ENCODE measurements at regions not wholly inside any gene's neighbourhood (a gene's known extent, or its start where the extent isn't known, plus 50 kb on each side); places are given as distances from the start of the nearest gene placed in this dataset.

- FAIRE-seq (no peak), DNase-seq (no peak)
- peaks cover 0 to 2% of the 10 kb centered on the region in 2 donors for H3K9me3 ChIP-seq (ENCODE audit: control insufficient read depth in 2 of 2, insufficient read depth in 1 of 2, low read depth in 1 of 2, low read length in 1 of 2)
- no peaks in the 10 kb centered on the region for H3K27me3 ChIP-seq (ENCODE audit: control insufficient read depth in 3 of 3, insufficient read depth in 3 of 3, low read length in 3 of 3)
- no peaks in the 10 kb centered on the region for H3K36me3 ChIP-seq (ENCODE audit: control insufficient read depth in 3 of 3, insufficient read depth in 2 of 3, low read depth in 1 of 3, low read length in 3 of 3)
- no peaks in the 10 kb centered on the region for H3K4me1 ChIP-seq (ENCODE audit: control insufficient read depth in 3 of 3, insufficient read depth in 2 of 3, low read depth in 1 of 3, low read length in 2 of 3)
- H3K4me3 ChIP-seq (ENCODE audit: low read depth in 1 of 3, low read length in 3 of 3): no peak overlapping the region
- H3K27ac ChIP-seq (ENCODE audit: low read depth in 1 of 3, low read length in 2 of 3): no peak overlapping the region
Measured at GRCh38 chr5:34584165-34584564, 72.0 kb upstream of the RAI14 start.

GRCh38 chr5:34585601-34586104, 70.5 kb upstream of the RAI14 start:
- H3K27ac ChIP-seq (ENCODE audit: low read depth in 1 of 3, low read length in 2 of 3): peak overlapping the region in 1 of 3 donors; percentile 82
- DNase-seq (no peak), FAIRE-seq (no peak)
- no peaks in the 10 kb centered on the region for H3K36me3 ChIP-seq (ENCODE audit: control insufficient read depth in 3 of 3, insufficient read depth in 2 of 3, low read depth in 1 of 3, low read length in 3 of 3)
- no peaks in the 10 kb centered on the region for H3K27me3 ChIP-seq (ENCODE audit: control insufficient read depth in 3 of 3, insufficient read depth in 3 of 3, low read length in 3 of 3)
- WGBS, 3 donors: 69 to 82% (median 74%) methylated on average over 5 of the region's 5 CpGs
- no peak overlapping the region for H3K4me3 ChIP-seq (ENCODE audit: low read depth in 1 of 3, low read length in 3 of 3)
- H3K9me3 ChIP-seq (ENCODE audit: control insufficient read depth in 2 of 2, insufficient read depth in 1 of 2, low read depth in 1 of 2, low read length in 1 of 2): no peaks in the 10 kb centered on the region
- no peaks in the 10 kb centered on the region for H3K4me1 ChIP-seq (ENCODE audit: control insufficient read depth in 3 of 3, insufficient read depth in 2 of 3, low read depth in 1 of 3, low read length in 2 of 3)

GRCh38 chr5:34586117-34586885, 69.8 kb upstream of the RAI14 start:
- Histone ChIP-seq H3K4me1 (ENCODE audit: control insufficient read depth in 3 of 3, insufficient read depth in 2 of 3, low read depth in 1 of 3, low read length in 2 of 3) (no peaks in the 10 kb centered on the region), H3K9me3 (ENCODE audit: control insufficient read depth in 2 of 2, insufficient read depth in 1 of 2, low read depth in 1 of 2, low read length in 1 of 2) (no peaks in the 10 kb centered on the region), H3K27me3 (ENCODE audit: control insufficient read depth in 3 of 3, insufficient read depth in 3 of 3, low read length in 3 of 3) (no peaks in the 10 kb centered on the region), H3K4me3 (ENCODE audit: low read depth in 1 of 3, low read length in 3 of 3) (no peak overlapping the region), H3K27ac (ENCODE audit: low read depth in 1 of 3, low read length in 2 of 3) (peak overlapping the region in 1 of 3 donors; percentile 82), H3K36me3 (ENCODE audit: control insufficient read depth in 3 of 3, insufficient read depth in 2 of 3, low read depth in 1 of 3, low read length in 3 of 3) (no peaks in the 10 kb centered on the region)
- FAIRE-seq (no peak), DNase-seq (no peak)
- WGBS, 3 donors: 84 to 93% (median 88%) methylated on average over 15 of the region's 15 CpGs

GRCh38 chr5:34587355-34588241, 68.5 kb upstream of the RAI14 start:
- DNase-seq (no peak), FAIRE-seq (no peak)
- H3K27ac ChIP-seq (ENCODE audit: low read depth in 1 of 3, low read length in 2 of 3): no peak overlapping the region

GRCh38 chr5:34589832-34590231, 66.3 kb upstream of the RAI14 start:
- no peak overlapping the region for H3K4me3 ChIP-seq (ENCODE audit: low read depth in 1 of 3, low read length in 3 of 3)
- no peaks in the 10 kb centered on the region for H3K9me3 ChIP-seq (ENCODE audit: control insufficient read depth in 2 of 2, insufficient read depth in 1 of 2, low read depth in 1 of 2, low read length in 1 of 2)
- WGBS, 3 donors: 91 to 98% (median 97%) methylated on average over 2 of the region's 2 CpGs
- H3K27ac ChIP-seq (ENCODE audit: low read depth in 1 of 3, low read length in 2 of 3): no peak overlapping the region
- FAIRE-seq (no peak), DNase-seq (no peak)
- H3K36me3 ChIP-seq (ENCODE audit: control insufficient read depth in 3 of 3, insufficient read depth in 2 of 3, low read depth in 1 of 3, low read length in 3 of 3): no peaks in the 10 kb centered on the region
- no peaks in the 10 kb centered on the region for H3K4me1 ChIP-seq (ENCODE audit: control insufficient read depth in 3 of 3, insufficient read depth in 2 of 3, low read depth in 1 of 3, low read length in 2 of 3)
- H3K27me3 ChIP-seq (ENCODE audit: control insufficient read depth in 3 of 3, insufficient read depth in 3 of 3, low read length in 3 of 3): no peaks in the 10 kb centered on the region

More at GRCh38 chr5:34587355-34588241, 68.5 kb upstream of the RAI14 start:
- no peak overlapping the region for H3K4me3 ChIP-seq (ENCODE audit: low read depth in 1 of 3, low read length in 3 of 3)
- H3K36me3 ChIP-seq (ENCODE audit: control insufficient read depth in 3 of 3, insufficient read depth in 2 of 3, low read depth in 1 of 3, low read length in 3 of 3): no peaks in the 10 kb centered on the region
- no peaks in the 10 kb centered on the region for H3K9me3 ChIP-seq (ENCODE audit: control insufficient read depth in 2 of 2, insufficient read depth in 1 of 2, low read depth in 1 of 2, low read length in 1 of 2)
- no peaks in the 10 kb centered on the region for H3K4me1 ChIP-seq (ENCODE audit: control insufficient read depth in 3 of 3, insufficient read depth in 2 of 3, low read depth in 1 of 3, low read length in 2 of 3)
- no peaks in the 10 kb centered on the region for H3K27me3 ChIP-seq (ENCODE audit: control insufficient read depth in 3 of 3, insufficient read depth in 3 of 3, low read length in 3 of 3)
- WGBS, 3 donors: 68 to 70% (median 69%) methylated on average over 6 of the region's 6 CpGs

GRCh38 chr5:34591723-34592122, 64.4 kb upstream of the RAI14 start:
- 68 to 71% (median 71%) methylated on average over 5 of the region's 5 CpGs for WGBS, 3 donors
- Histone ChIP-seq H3K4me3 (ENCODE audit: low read depth in 1 of 3, low read length in 3 of 3) (no peak overlapping the region), H3K4me1 (ENCODE audit: control insufficient read depth in 3 of 3, insufficient read depth in 2 of 3, low read depth in 1 of 3, low read length in 2 of 3) (no peaks in the 10 kb centered on the region), H3K9me3 (ENCODE audit: control insufficient read depth in 2 of 2, insufficient read depth in 1 of 2, low read depth in 1 of 2, low read length in 1 of 2) (no peaks in the 10 kb centered on the region), H3K36me3 (ENCODE audit: control insufficient read depth in 3 of 3, insufficient read depth in 2 of 3, low read depth in 1 of 3, low read length in 3 of 3) (no peaks in the 10 kb centered on the region), H3K27me3 (ENCODE audit: control insufficient read depth in 3 of 3, insufficient read depth in 3 of 3, low read length in 3 of 3) (no peaks in the 10 kb centered on the region), H3K27ac (ENCODE audit: low read depth in 1 of 3, low read length in 2 of 3) (no peak overlapping the region)
- no peak for FAIRE-seq
- DNase-seq: no peak

GRCh38 chr5:34597034-34598027, 58.8 kb upstream of the RAI14 start:
- H3K4me1 ChIP-seq (ENCODE audit: control insufficient read depth in 3 of 3, insufficient read depth in 2 of 3, low read depth in 1 of 3, low read length in 2 of 3): peaks cover 3 to 23% (median 3%) of the 10 kb centered on the region in 3 donors
- H3K9me3 ChIP-seq (ENCODE audit: control insufficient read depth in 2 of 2, insufficient read depth in 1 of 2, low read depth in 1 of 2, low read length in 1 of 2): no peaks in the 10 kb centered on the region
- WGBS, 3 donors: 70 to 86% (median 85%) methylated on average over 7 of the region's 7 CpGs
- no peaks in the 10 kb centered on the region for H3K27me3 ChIP-seq (ENCODE audit: control insufficient read depth in 3 of 3, insufficient read depth in 3 of 3, low read length in 3 of 3)
- H3K4me3 ChIP-seq (ENCODE audit: low read depth in 1 of 3, low read length in 3 of 3): no peak overlapping the region
- DNase-seq (no peak), FAIRE-seq (no peak)
- peak overlapping the region in 1 of 3 donors; percentile 8 for H3K27ac ChIP-seq (ENCODE audit: low read depth in 1 of 3, low read length in 2 of 3)
- no peaks in the 10 kb centered on the region for H3K36me3 ChIP-seq (ENCODE audit: control insufficient read depth in 3 of 3, insufficient read depth in 2 of 3, low read depth in 1 of 3, low read length in 3 of 3)

Measured in small intestine (tissue), 7 donors.